ENCODE measurements at regions not wholly inside any gene's neighbourhood (a gene's known extent, or its start where the extent isn't known, plus 50 kb on each side); places are given as distances from the start of the nearest gene placed in this dataset.
"Not testable (repeated sequence)": the region's sequence is repeated elsewhere in the genome, so short reads cannot be mapped to it uniquely, and the experiment has no call there.

- DNase-seq (no peak), ATAC-seq (no peak)
- H3K36me3 ChIP-seq, result no peaks in the 10 kb centered on the region
- peaks cover 0 to 5% (median 0%) of the 10 kb centered on the region in 9 donors for H3K27me3 ChIP-seq
- intact Hi-C loops (cut with DNase I), result no loop called here
- H3K4me3 ChIP-seq, result no peak overlapping the region
- TF ChIP-seq POLR2A (IDR thresholded peaks at IDR 0.05) (no peak), CTCF (IDR thresholded peaks at IDR 0.05) (no peak)
- H3K9me3 ChIP-seq, result no peaks in the 10 kb centered on the region
- H3K27ac ChIP-seq, result no peak overlapping the region
- H3K4me1 ChIP-seq, result no peaks in the 10 kb centered on the region
Observed at GRCh38 chrX:140422501-140422900, 82.4 kb downstream of the SOX3 start.

- H3K36me3 ChIP-seq; intact Hi-C loops (cut with DNase I); H3K27me3 ChIP-seq; ATAC-seq; H3K4me1 ChIP-seq; H3K27ac ChIP-seq; DNase-seq; H3K4me3 ChIP-seq: not testable (repeated sequence)
- 64 to 82% (median 74%) methylated on average over 1 of the region's 1 CpG for WGBS, 4 donors
- H3K9me3 ChIP-seq, result peaks cover 0 to 28% (median 0%) of the 10 kb centered on the region in 12 donors
Observed at GRCh38 chrX:140402131-140402530, 102.7 kb downstream of the SOX3 start.

GRCh38 chrX:140396326-140396725 is 108.5 kb downstream of the SOX3 start:
- ATAC-seq; H3K9me3 ChIP-seq; DNase-seq; H3K4me1 ChIP-seq; H3K27ac ChIP-seq; H3K4me3 ChIP-seq; H3K36me3 ChIP-seq; intact Hi-C loops (cut with DNase I); H3K27me3 ChIP-seq: not testable (repeated sequence)

GRCh38 chrX:140393507-140393906 is 111.4 kb downstream of the SOX3 start:
- intact Hi-C loops (cut with DNase I), result no loop called here
- ATAC-seq (no peak), DNase-seq (no peak)
- Histone ChIP-seq H3K36me3 (no peaks in the 10 kb centered on the region), H3K27me3 (no peaks in the 10 kb centered on the region), H3K9me3 (no peaks in the 10 kb centered on the region), H3K27ac (no peak overlapping the region), H3K4me3 (no peak overlapping the region), H3K4me1 (no peaks in the 10 kb centered on the region)
- no peak for TF ChIP-seq CTCF (IDR thresholded peaks at IDR 0.05)
- TF ChIP-seq POLR2A (IDR thresholded peaks at IDR 0.05), result no peak

- no peaks in the 10 kb centered on the region for H3K9me3 ChIP-seq
- TF ChIP-seq POLR2A (IDR thresholded peaks at IDR 0.05) (no peak), CTCF (IDR thresholded peaks at IDR 0.05) (no peak)
- H3K27me3 ChIP-seq, result no peaks in the 10 kb centered on the region
- DNase-seq, result no peak
- no peaks in the 10 kb centered on the region for H3K36me3 ChIP-seq
- WGBS, 4 donors, result 34 to 61% (median 43%) methylated on average over 3 of the region's 3 CpGs
- ATAC-seq, result no peak
- intact Hi-C loops (cut with DNase I), result no loop called here
- no peak overlapping the region for H3K4me3 ChIP-seq
- H3K27ac ChIP-seq, result no peak overlapping the region
- H3K4me1 ChIP-seq, result no peaks in the 10 kb centered on the region
Observed at GRCh38 chrX:140391313-140391712, 113.6 kb downstream of the SOX3 start.
